IPS DF 4.7 (cell line): ENCODE measurements at regions not wholly inside any gene's neighbourhood (a gene's known extent, or its start where the extent isn't known, plus 50 kb on each side); places are given as distances from the start of the nearest gene placed in this dataset.
"Not testable (repeated sequence)": the region's sequence is repeated elsewhere in the genome, so short reads cannot be mapped to it uniquely, and the experiment has no call there.

Experiments used
- DNase-seq: peaks from one replicate; pipeline ENCODE4 v3.0.0-alpha.2; 2013; ENCODE audit warnings: low spot score; ENCODE audit errors: extremely low read depth

- no peak for DNase-seq
Observed at GRCh38 chr9:124125651-124125977, 114.0 kb downstream of the LHX2 start.

GRCh38 chr9:124126648-124127646, 115.4 kb downstream of the LHX2 start:
- no peak for DNase-seq

GRCh38 chr9:124128568-124129166, 117.1 kb downstream of the LHX2 start:
- no peak for DNase-seq

GRCh38 chr9:124130277-124131075, 118.9 kb downstream of the LHX2 start:
- DNase-seq = no peak

- not testable (repeated sequence) for DNase-seq
Observed at GRCh38 chr9:124131518-124131917, 120.0 kb downstream of the LHX2 start.

- no peak for DNase-seq
Observed at GRCh38 chr9:124132671-124133147, 121.1 kb downstream of the LHX2 start.

GRCh38 chr9:124133727-124134126, 122.2 kb downstream of the LHX2 start:
- DNase-seq = no peak

- no peak for DNase-seq
Observed at GRCh38 chr9:124134526-124134925, 123.0 kb downstream of the LHX2 start.

GRCh38 chr9:124135813-124136365, 121.9 kb upstream of the NEK6 start:
- DNase-seq = no peak

- DNase-seq = no peak
Observed at GRCh38 chr9:124137009-124137943, 120.5 kb upstream of the NEK6 start.

GRCh38 chr9:124137944-124138335, 119.8 kb upstream of the NEK6 start:
- DNase-seq = no peak

- no peak for DNase-seq
Observed at GRCh38 chr9:124139001-124139400, 118.7 kb upstream of the NEK6 start.

- no peak for DNase-seq
Observed at GRCh38 chr9:124140941-124141568, 116.7 kb upstream of the NEK6 start.

GRCh38 chr9:124144561-124145123, 113.1 kb upstream of the NEK6 start:
- peak; percentile 51 for DNase-seq

GRCh38 chr9:124146031-124146561, 111.7 kb upstream of the NEK6 start:
- no peak for DNase-seq

- DNase-seq = no peak
Observed at GRCh38 chr9:124149992-124150391, 107.8 kb upstream of the NEK6 start.

- DNase-seq = no peak
Observed at GRCh38 chr9:124163760-124164255, 93.9 kb upstream of the NEK6 start.

- no peak for DNase-seq
Observed at GRCh38 chr9:124164811-124165210, 92.9 kb upstream of the NEK6 start.

GRCh38 chr9:124174433-124174832, 83.3 kb upstream of the NEK6 start:
- DNase-seq = no peak
